Liver (tissue), 3 donors: ENCODE measurements at regions not wholly inside any gene's neighbourhood (a gene's known extent, or its start where the extent isn't known, plus 50 kb on each side); places are given as distances from the start of the nearest gene placed in this dataset.

Experiments
- CTCF ChIP-seq: fragments of 150-350 bp; IDR thresholded peaks from 2 replicates; pipeline ENCODE4 v1.5.1; 2017; ENCODE audit warnings: improper control_type of control experiment, low read depth, low read length; ENCODE audit not compliant: missing input control
- EGR1 ChIP-seq, 2 donors: IDR thresholded peaks; 2 replicates each; pipeline ENCODE4 v1.6.1; 2016 to 2018; ENCODE audit warnings: antibody characterized with exemption in 2 of 2, low read depth in 2 of 2
- FOXA1 ChIP-seq: IDR thresholded peaks from 2 replicates; pipeline ENCODE4 v1.6.1; 2016; ENCODE audit warnings: antibody characterized with exemption
- JUND ChIP-seq, 2 donors: IDR thresholded peaks; 2 replicates each; pipeline ENCODE4 v1.6.1; 2016; ENCODE audit warnings: antibody characterized with exemption in 2 of 2
- MAX ChIP-seq: IDR thresholded peaks from 2 replicates; pipeline ENCODE4 v1.6.1; 2016; ENCODE audit warnings: antibody characterized with exemption
- RAD21 ChIP-seq, 2 donors: IDR thresholded peaks; 2 replicates each; pipeline ENCODE4 v1.6.1; 2016; ENCODE audit warnings: antibody characterized with exemption in 2 of 2, mild to moderate bottlenecking in 2 of 2
- REST ChIP-seq: IDR thresholded peaks from 2 replicates; pipeline ENCODE4 v1.6.1; 2016; ENCODE audit warnings: antibody characterized with exemption, mild to moderate bottlenecking
- RXRA ChIP-seq, 2 donors: IDR thresholded peaks; 2 replicates each; pipeline ENCODE4 v1.6.1; 2017 to 2018; ENCODE audit warnings: antibody characterized with exemption in 2 of 2, mild to moderate bottlenecking in 1 of 2
- SP1 ChIP-seq: IDR thresholded peaks from 2 replicates; pipeline ENCODE4 v1.6.1; 2018; ENCODE audit warnings: antibody characterized with exemption, mild to moderate bottlenecking
- donor health status: healthy.
- donor health status: healthy.

GRCh38 chr22:27466229-27466628 lies 335.3 kb downstream of the MN1 start:
- TF ChIP-seq CTCF, result no peak
- no peak for TF ChIP-seq RAD21 (IDR thresholded peaks at IDR 0.05)
- TF ChIP-seq FOXA1, result no peak
- TF ChIP-seq MAX, result no peak
- TF ChIP-seq JUND (IDR thresholded peaks at IDR 0.05), result no peak
- TF ChIP-seq RXRA (IDR thresholded peaks at IDR 0.05), result no peak
- no peak for TF ChIP-seq REST
- no peak for TF ChIP-seq SP1
- TF ChIP-seq EGR1 (IDR thresholded peaks at IDR 0.05; ENCODE audit: low read depth in 2 of 2), result no peak
